HepG2 (cell line): ENCODE measurements at regions not wholly inside any gene's neighbourhood (a gene's known extent, or its start where the extent isn't known, plus 50 kb on each side); places are given as distances from the start of the nearest gene placed in this dataset.

Experiments used
- ATAC-seq: fragments of 200-7000 bp; cut with Tn5 transposase; 3 replicates; pipeline ENCODE4 v1.9.1; 2020; ENCODE audit warnings: mild to moderate bottlenecking, moderate library complexity
- BruUV-seq: library from RNA; stranded (reverse); fragments of 400-500 nt; replicated peaks from 2 replicates; lab custom pipeline; 2021; lab: Mats Ljungman, UMichigan
- CTCF ChIA-PET: fragments of 300-600 bp; formaldehyde crosslinking; extraction: SDS; loops from one replicate; lab custom pipeline; 2021; ENCODE audit warnings: low total read pairs, inconsistent platforms, low intra/inter-chr PET ratio; lab: Yijun Ruan, JAX
- POLR2A ChIA-PET: fragments of 350-600 bp; sonication (Branson Sonifier 250); formaldehyde crosslinking; loops from one replicate; lab custom pipeline; 2020; ENCODE audit warnings: antibody characterized with exemption, inconsistent platforms; lab: Yijun Ruan, JAX
- DNase-seq: peaks from one replicate; pipeline ENCODE4 v3.0.0-alpha.2; 2015; ENCODE audit warnings: low spot score
- FAIRE-seq: peaks from 3 replicates; lab custom pipeline; 2011; peaks lifted over from hg19 to GRCh38; lab: Jason Lieb, UNC
- H2AFZ ChIP-seq: one replicate; pipeline ENCODE4 v1.6.1; 2011; ENCODE audit warnings: low read length, inconsistent platforms
- H3K27ac ChIP-seq: fragments of 300-600 bp; 3 replicates; pipeline ENCODE4 v1.8.0; 2011; ENCODE audit warnings: mixed run types, mild to moderate bottlenecking, mixed read lengths, low read length, inconsistent platforms; ENCODE audit not compliant: insufficient read depth; ENCODE audit errors: extremely low read length
- H3K27me3 ChIP-seq, 2 experiments: fragments of 200-600 bp in 1 of 2; 2 replicates in 1 of 2; 3 replicates in 1 of 2; pipeline versions ENCODE4 v1.6.0 to v1.8.0; 2011; ENCODE audit warnings: low read length in 2 of 2, mild to moderate bottlenecking in 2 of 2, moderate library complexity in 2 of 2, inconsistent platforms in 1 of 2; ENCODE audit not compliant: insufficient read depth in 2 of 2, control insufficient read depth in 1 of 2
- H3K36me3 ChIP-seq, 2 experiments: fragments of 200-600 bp in 1 of 2; replicated peaks in 1 of 2; 2 replicates in 1 of 2; 3 replicates in 1 of 2; pipeline versions ENCODE4 v1.5.1 to v1.8.0; 2011; ENCODE audit warnings: low read length in 2 of 2, inconsistent platforms in 1 of 2; ENCODE audit not compliant: insufficient read depth in 2 of 2, control insufficient read depth in 1 of 2
- H3K4me1 ChIP-seq: 2 replicates; pipeline ENCODE4 v1.5.1; 2012; ENCODE audit warnings: low read length, inconsistent platforms; ENCODE audit not compliant: insufficient read depth
- H3K4me2 ChIP-seq: 2 replicates; pipeline ENCODE4 v1.6.0; 2011; ENCODE audit warnings: low read depth, low read length, inconsistent platforms
- H3K4me3 ChIP-seq, 3 experiments: fragments of 200-600 bp in 1 of 3; sonication (generic), shearing (Covaris generic) in 1 of 3; replicated peaks in 1 of 3; 2 replicates each; pipeline ENCODE4 v1.5.1; 2011 to 2016; ENCODE audit warnings: low read length in 3 of 3, inconsistent platforms in 2 of 3, low read depth in 2 of 3, mild to moderate bottlenecking in 2 of 3, control low read depth in 1 of 3, mixed read lengths in 1 of 3; ENCODE audit not compliant: insufficient read depth in 1 of 3
- H3K79me2 ChIP-seq: one replicate; pipeline ENCODE4 v1.6.1; 2011; ENCODE audit warnings: low read length, inconsistent platforms; ENCODE audit not compliant: insufficient read depth
- H3K9ac ChIP-seq: 2 replicates; pipeline ENCODE4 v1.6.0; 2011; ENCODE audit warnings: mild to moderate bottlenecking, low read depth, low read length, inconsistent platforms; ENCODE audit not compliant: insufficient read depth
- H3K9me3 ChIP-seq: 2 replicates; pipeline ENCODE4 v1.5.1; 2012; ENCODE audit warnings: mild to moderate bottlenecking, low read length
- H4K20me1 ChIP-seq: 2 replicates; pipeline ENCODE4 v1.6.0; 2011; ENCODE audit warnings: inconsistent platforms, mild to moderate bottlenecking, low read length, moderate library complexity; ENCODE audit not compliant: insufficient read depth
- ATF4 ChIP-seq, 2 experiments: fragments of 450-650 bp in 1 of 2; sonication (generic) in 1 of 2; formaldehyde crosslinking; IDR thresholded peaks; 2 replicates each; pipeline versions ENCODE4 v1.5.0 to v1.8.0; 2020 to 2022; ENCODE audit warnings: mild to moderate bottlenecking in 1 of 2, missing genetic modification reagents in 1 of 2
- CENPBD1 ChIP-seq: sonication (generic); formaldehyde crosslinking; IDR thresholded peaks from 2 replicates; pipeline ENCODE4 v1.8.0; 2022; ENCODE audit warnings: missing genetic modification reagents, low read depth, mild to moderate bottlenecking, borderline replicate concordance
- EED ChIP-seq: sonication (generic); formaldehyde crosslinking; IDR thresholded peaks from 2 replicates; pipeline ENCODE4 v1.5.0; 2020; ENCODE audit warnings: mild to moderate bottlenecking, missing genetic modification reagents
- NFATC3 ChIP-seq: sonication (generic); formaldehyde crosslinking; IDR thresholded peaks from 2 replicates; pipeline ENCODE4 v1.5.1; 2020; ENCODE audit warnings: mild to moderate bottlenecking, missing genetic modification reagents
- NFYC ChIP-seq: IDR thresholded peaks from 2 replicates; pipeline ENCODE4 v1.6.1; 2016; ENCODE audit warnings: missing genetic modification reagents, missing compliant biosample characterization
- PRDM4 ChIP-seq: sonication (generic); formaldehyde crosslinking; IDR thresholded peaks from 2 replicates; pipeline ENCODE4 v1.9.0; 2021; ENCODE audit warnings: missing genetic modification reagents, borderline replicate concordance
- SPEN ChIP-seq: sonication (generic); formaldehyde crosslinking; IDR thresholded peaks from 2 replicates; pipeline ENCODE4 v1.5.1; 2020; ENCODE audit warnings: low read depth, mild to moderate bottlenecking, missing genetic modification reagents
- TARDBP ChIP-seq: sonication (generic); formaldehyde crosslinking; IDR thresholded peaks from 2 replicates; pipeline ENCODE4 v1.8.0; 2022; ENCODE audit warnings: mild to moderate bottlenecking, missing genetic modification reagents
- TRAFD1 ChIP-seq: sonication (generic); formaldehyde crosslinking; IDR thresholded peaks from 2 replicates; pipeline ENCODE4 v1.5.1; 2020; ENCODE audit warnings: missing genetic modification reagents, mild to moderate bottlenecking, borderline replicate concordance
- ZNF382 ChIP-seq: sonication (generic); formaldehyde crosslinking; IDR thresholded peaks from 2 replicates; pipeline ENCODE4 v1.5.0; 2020; ENCODE audit warnings: missing genetic modification reagents, mild to moderate bottlenecking, borderline replicate concordance
- ZNF557 ChIP-seq: sonication (generic); formaldehyde crosslinking; IDR thresholded peaks from 2 replicates; pipeline ENCODE4 v1.4.0; 2020; ENCODE audit warnings: missing genetic modification reagents
- ZZZ3 ChIP-seq: sonication (generic); formaldehyde crosslinking; IDR thresholded peaks from 2 replicates; pipeline ENCODE4 v1.4.0; 2020; ENCODE audit warnings: missing genetic modification reagents, mild to moderate bottlenecking, borderline replicate concordance
- WGBS: methylation state at CpG from one replicate; pipeline ENCODE4 v1.1.6; 2017; ENCODE audit warnings: low lambda C conversion rate; 5-methylcytosine and 5-hydroxymethylcytosine counted together
- in situ Hi-C: cut with HindIII; loops from 2 replicates; pipeline ENCODE4 v1.10.0; 2017; ENCODE audit warnings: low pct_unique_long_range_greater_than_20kb; ENCODE audit not compliant: extremely low pct_ligation_motif_present
- intact Hi-C: fragments of 100-400 bp; cut with micrococcal nuclease; formaldehyde crosslinking; loops from one replicate; pipeline ENCODE4 v1.10.0; 2022; ENCODE audit not compliant: unreplicated experiment
- TF ChIP-seq, protein P1 (sequence below), 2 experiments: IDR thresholded peaks; 2 replicates each; pipeline ENCODE4 v1.6.1; 2011 to 2012; ENCODE audit warnings: low read length in 2 of 2, borderline replicate concordance in 1 of 2, low read depth in 1 of 2, mild to moderate bottlenecking in 1 of 2, moderate library complexity in 1 of 2

GRCh38 chr7:40918701-40919271, 784.0 kb downstream of the SUGCT start (continued):
- no peak for TF ChIP-seq PRDM4 (CRISPR knock-in tag)

DNA sequence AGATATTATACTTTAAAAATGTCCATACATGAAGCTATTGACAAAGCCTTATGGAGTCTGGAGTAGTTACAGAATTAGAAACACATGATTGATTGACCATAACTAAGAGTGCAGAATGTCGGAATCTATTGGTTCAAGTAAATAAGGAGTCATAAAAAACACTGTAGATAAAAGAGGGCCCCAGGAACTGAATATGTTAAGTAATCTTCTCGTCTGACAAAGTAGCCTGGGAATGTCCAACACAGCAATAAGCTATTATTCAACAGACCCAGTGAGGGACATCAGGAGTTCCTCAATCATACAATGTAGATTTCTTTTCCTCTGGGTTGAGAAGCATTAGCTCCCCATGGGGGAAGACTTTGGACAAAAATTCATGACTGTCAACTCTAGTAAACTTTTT, 782.0 kb downstream of the SUGCT start:
- Histone ChIP-seq H3K79me2 (no peaks in the 10 kb centered on the region), H3K27me3 (no peaks in the 10 kb centered on the region), H3K9me3 (no peaks in the 10 kb centered on the region), H3K4me1 (no peaks in the 10 kb centered on the region), H3K27ac (no peak overlapping the region), H4K20me1 (no peaks in the 10 kb centered on the region)
- WGBS = 1% methylated on average over 2 of the region's 2 CpGs
- in situ Hi-C loops = no loop called here
- FAIRE-seq (no peak), DNase-seq (no peak), ATAC-seq (no peak)
- POLR2A ChIA-PET = no interaction called here
- CTCF ChIA-PET = no interaction called here
- TF ChIP-seq EED = no peak
- TF ChIP-seq TRAFD1 (CRISPR knock-in tag) = no peak
- no peak for TF ChIP-seq ZNF382 (CRISPR knock-in tag)
- no peak for TF ChIP-seq NFATC3 (CRISPR knock-in tag)
- no peak for TF ChIP-seq NFYC (CRISPR knock-in tag)
- no peak for TF ChIP-seq CENPBD1 (CRISPR knock-in tag)
- no peak for TF ChIP-seq ZNF557 (CRISPR knock-in tag)
- no peak for TF ChIP-seq ATF4 (CRISPR knock-in tag; IDR thresholded peaks at IDR 0.05)
- TF ChIP-seq, protein P1, sequence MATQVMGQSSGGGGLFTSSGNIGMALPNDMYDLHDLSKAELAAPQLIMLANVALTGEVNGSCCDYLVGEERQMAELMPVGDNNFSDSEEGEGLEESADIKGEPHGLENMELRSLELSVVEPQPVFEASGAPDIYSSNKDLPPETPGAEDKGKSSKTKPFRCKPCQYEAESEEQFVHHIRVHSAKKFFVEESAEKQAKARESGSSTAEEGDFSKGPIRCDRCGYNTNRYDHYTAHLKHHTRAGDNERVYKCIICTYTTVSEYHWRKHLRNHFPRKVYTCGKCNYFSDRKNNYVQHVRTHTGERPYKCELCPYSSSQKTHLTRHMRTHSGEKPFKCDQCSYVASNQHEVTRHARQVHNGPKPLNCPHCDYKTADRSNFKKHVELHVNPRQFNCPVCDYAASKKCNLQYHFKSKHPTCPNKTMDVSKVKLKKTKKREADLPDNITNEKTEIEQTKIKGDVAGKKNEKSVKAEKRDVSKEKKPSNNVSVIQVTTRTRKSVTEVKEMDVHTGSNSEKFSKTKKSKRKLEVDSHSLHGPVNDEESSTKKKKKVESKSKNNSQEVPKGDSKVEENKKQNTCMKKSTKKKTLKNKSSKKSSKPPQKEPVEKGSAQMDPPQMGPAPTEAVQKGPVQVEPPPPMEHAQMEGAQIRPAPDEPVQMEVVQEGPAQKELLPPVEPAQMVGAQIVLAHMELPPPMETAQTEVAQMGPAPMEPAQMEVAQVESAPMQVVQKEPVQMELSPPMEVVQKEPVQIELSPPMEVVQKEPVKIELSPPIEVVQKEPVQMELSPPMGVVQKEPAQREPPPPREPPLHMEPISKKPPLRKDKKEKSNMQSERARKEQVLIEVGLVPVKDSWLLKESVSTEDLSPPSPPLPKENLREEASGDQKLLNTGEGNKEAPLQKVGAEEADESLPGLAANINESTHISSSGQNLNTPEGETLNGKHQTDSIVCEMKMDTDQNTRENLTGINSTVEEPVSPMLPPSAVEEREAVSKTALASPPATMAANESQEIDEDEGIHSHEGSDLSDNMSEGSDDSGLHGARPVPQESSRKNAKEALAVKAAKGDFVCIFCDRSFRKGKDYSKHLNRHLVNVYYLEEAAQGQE (IDR thresholded peaks at IDR 0.05; ENCODE audit: borderline replicate concordance in 1 of 2, low read depth in 1 of 2, low read length in 2 of 2) = no peak
- no peak for TF ChIP-seq ZZZ3
- no peak for TF ChIP-seq TARDBP
- TF ChIP-seq SPEN (CRISPR knock-in tag) = no peak
- TF ChIP-seq, all 625 proteins: peak for 0
- no peak overlapping the region for H2AFZ ChIP-seq
- H3K4me3 ChIP-seq = no peak overlapping the region
- intact Hi-C loops = no loop called here
- H3K36me3 ChIP-seq = no peaks in the 10 kb centered on the region
- H3K4me2 ChIP-seq = no peak overlapping the region
- no TSS peak for BruUV-seq
- no peak overlapping the region for H3K9ac ChIP-seq
